Lung (tissue), 11 donors: ENCODE measurements at regions not wholly inside any gene's neighbourhood (a gene's known extent, or its start where the extent isn't known, plus 50 kb on each side); places are given as distances from the start of the nearest gene placed in this dataset.

Experiments used
- ATAC-seq: fragments of 200-7000 bp; cut with Tn5 transposase; one replicate; pipeline ENCODE4 v1.9.1; 2020; ENCODE audit warnings: moderate number of reproducible peaks; ENCODE audit not compliant: insufficient read depth, low FRiP score
- DNase-seq, 3 donors: peaks; one replicate each; pipeline ENCODE4 v3.0.0-alpha.2; 2013 to 2017
- H3K27ac ChIP-seq, 2 donors: one replicate each; pipeline ENCODE4 v1.5.1; 2013; ENCODE audit warnings: mild to moderate bottlenecking in 2 of 2, moderate library complexity in 2 of 2, control low read depth in 1 of 2, inconsistent platforms in 1 of 2, low read depth in 1 of 2, low read length in 1 of 2
- H3K27me3 ChIP-seq, 3 donors: one replicate each; pipeline ENCODE4 v1.5.1; 2013; ENCODE audit warnings: low read length in 2 of 3; ENCODE audit not compliant: control insufficient read depth in 3 of 3, insufficient read depth in 3 of 3
- H3K36me3 ChIP-seq, 4 donors: one replicate each; pipeline ENCODE4 v1.5.1; 2013; ENCODE audit warnings: low read length in 4 of 4, mild to moderate bottlenecking in 1 of 4, moderate library complexity in 1 of 4; ENCODE audit not compliant: control insufficient read depth in 4 of 4, insufficient read depth in 4 of 4
- H3K4me1 ChIP-seq, 5 donors: one replicate each; pipeline ENCODE4 v1.5.1; 2013; ENCODE audit warnings: low read length in 5 of 5, mild to moderate bottlenecking in 2 of 5, moderate library complexity in 1 of 5; ENCODE audit not compliant: control insufficient read depth in 5 of 5, insufficient read depth in 5 of 5
- H3K4me3 ChIP-seq: one replicate; pipeline ENCODE4 v1.5.1; 2013; ENCODE audit warnings: mild to moderate bottlenecking, control low read depth, moderate library complexity
- H3K9ac ChIP-seq, 2 donors: one replicate each; pipeline ENCODE4 v1.5.1; 2013; ENCODE audit warnings: low read length in 2 of 2, control low read depth in 1 of 2; ENCODE audit not compliant: insufficient read depth in 1 of 2
- H3K9me3 ChIP-seq, 4 donors: one replicate each; pipeline ENCODE4 v1.5.1; 2013; ENCODE audit warnings: low read length in 3 of 4, mild to moderate bottlenecking in 1 of 4, moderate library complexity in 1 of 4; ENCODE audit not compliant: control insufficient read depth in 4 of 4, insufficient read depth in 3 of 4
- WGBS, 2 donors: extraction: QIAGEN DNeasy Blood & Tissue Kit; methylation state at CpG; one replicate each; pipeline ENCODE4 v1.1.7; 2013; 5-methylcytosine and 5-hydroxymethylcytosine counted together
- TF ChIP-seq, protein P1 (sequence below): IDR thresholded peaks from 2 replicates; pipeline ENCODE4 v1.5.1; 2012; ENCODE audit warnings: mild to moderate bottlenecking; ENCODE audit errors: control extremely low read depth, extremely low read depth
- donor health status: control.
- donor health status: control.
- donor health status: Bipolar disorder and iron deficiency.
- donor health status: healthy.
- donor health status: DM: yes; HTN: yes; CAD: no.

DNA sequence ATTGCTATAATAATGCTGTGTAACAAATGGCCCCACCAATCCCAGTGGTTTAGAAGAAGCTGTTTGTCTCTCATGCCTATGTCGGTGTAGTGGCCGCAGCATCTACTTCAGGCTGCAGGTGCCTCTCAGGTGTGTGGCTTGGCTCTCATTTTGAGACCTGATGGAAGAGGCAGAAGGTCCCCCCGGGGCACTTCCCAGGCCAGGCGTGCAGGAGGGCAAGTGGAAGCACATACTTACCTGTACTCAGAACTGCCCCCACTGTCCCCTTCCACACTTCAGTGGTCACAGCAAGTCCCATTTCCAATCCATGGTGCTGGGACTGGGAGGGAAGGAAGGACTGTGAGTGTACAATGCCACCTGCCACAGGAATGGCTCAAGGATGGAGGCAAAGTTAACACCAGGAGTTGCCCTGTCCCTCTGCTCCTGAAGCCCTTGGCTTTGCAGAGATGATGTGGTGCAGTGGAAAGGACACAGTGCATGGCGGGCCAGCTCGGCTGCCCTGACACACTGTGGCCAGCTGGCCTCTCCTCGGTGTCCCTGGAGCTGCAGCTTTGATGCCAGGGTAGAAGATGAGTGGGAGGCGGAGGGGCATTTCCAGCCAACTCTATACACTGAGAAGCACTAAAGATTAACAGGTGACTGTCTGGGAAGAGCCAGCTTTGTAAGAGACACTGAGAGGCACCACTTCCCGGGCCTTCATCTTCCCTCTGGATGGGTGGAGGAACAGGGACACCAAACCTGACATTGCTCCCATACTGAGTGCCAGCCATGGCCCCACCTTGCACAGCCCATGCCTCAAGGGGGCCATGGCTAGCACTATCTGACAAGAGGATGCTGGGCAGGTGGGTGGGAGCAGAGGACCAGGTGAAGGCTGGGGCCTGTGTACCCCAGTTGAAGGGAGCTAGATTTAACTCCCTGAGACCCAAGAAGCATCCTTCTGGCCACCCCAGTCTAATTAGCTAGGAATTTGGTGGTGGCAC lies 105.9 kb downstream of the METRNL start:
- Histone ChIP-seq H3K9ac (no peak overlapping the region), H3K27ac (no peak overlapping the region), H3K4me3 (no peak overlapping the region), H3K27me3 (no peaks in the 10 kb centered on the region), H3K4me1 (peaks cover 0 to 46% (median 26%) of the 10 kb centered on the region in 5 donors), H3K9me3 (peaks cover 0 to 4% (median under 1%) of the 10 kb centered on the region in 4 donors), H3K36me3 (no peaks in the 10 kb centered on the region)
- TF ChIP-seq, protein P1, sequence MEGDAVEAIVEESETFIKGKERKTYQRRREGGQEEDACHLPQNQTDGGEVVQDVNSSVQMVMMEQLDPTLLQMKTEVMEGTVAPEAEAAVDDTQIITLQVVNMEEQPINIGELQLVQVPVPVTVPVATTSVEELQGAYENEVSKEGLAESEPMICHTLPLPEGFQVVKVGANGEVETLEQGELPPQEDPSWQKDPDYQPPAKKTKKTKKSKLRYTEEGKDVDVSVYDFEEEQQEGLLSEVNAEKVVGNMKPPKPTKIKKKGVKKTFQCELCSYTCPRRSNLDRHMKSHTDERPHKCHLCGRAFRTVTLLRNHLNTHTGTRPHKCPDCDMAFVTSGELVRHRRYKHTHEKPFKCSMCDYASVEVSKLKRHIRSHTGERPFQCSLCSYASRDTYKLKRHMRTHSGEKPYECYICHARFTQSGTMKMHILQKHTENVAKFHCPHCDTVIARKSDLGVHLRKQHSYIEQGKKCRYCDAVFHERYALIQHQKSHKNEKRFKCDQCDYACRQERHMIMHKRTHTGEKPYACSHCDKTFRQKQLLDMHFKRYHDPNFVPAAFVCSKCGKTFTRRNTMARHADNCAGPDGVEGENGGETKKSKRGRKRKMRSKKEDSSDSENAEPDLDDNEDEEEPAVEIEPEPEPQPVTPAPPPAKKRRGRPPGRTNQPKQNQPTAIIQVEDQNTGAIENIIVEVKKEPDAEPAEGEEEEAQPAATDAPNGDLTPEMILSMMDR = no peak
- no peak for DNase-seq
- ATAC-seq = no peak
- WGBS, 2 donors = 93 to 99% methylated on average over 9 of the region's 9 CpGs

DNA sequence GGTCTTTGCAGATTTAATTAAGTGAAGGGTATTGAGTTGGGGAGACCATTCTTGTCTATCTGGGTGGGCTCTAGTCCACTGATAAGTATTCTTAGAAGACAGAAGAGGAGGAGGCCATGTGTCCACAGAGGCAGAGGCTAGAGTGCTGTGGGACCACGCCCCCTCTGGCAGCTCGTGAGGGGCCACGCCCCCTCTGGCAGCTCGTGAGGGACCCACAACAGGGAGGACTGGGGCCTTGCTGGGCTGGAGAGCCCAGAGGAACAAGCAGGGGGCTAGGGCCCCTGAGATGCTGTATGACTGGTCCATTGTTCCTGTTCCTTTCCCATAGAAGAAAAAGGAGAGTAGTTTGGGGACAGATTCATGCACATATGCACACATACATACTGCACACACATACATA lies 106.8 kb downstream of the METRNL start:
- DNase-seq = peak; percentile 67 to 77 (median 70)
- ATAC-seq = no peak

GRCh38 chr17:83186751-83187421 lies 107.5 kb downstream of the METRNL start:
- Histone ChIP-seq H3K4me1 (peaks cover 0 to 55% (median 27%) of the 10 kb centered on the region in 5 donors), H3K27ac (no peak overlapping the region), H3K4me3 (no peak overlapping the region), H3K9me3 (peaks cover 0 to 4% (median under 1%) of the 10 kb centered on the region in 4 donors), H3K36me3 (no peaks in the 10 kb centered on the region), H3K9ac (no peak overlapping the region), H3K27me3 (no peaks in the 10 kb centered on the region)
- DNase-seq = no peak
- no peak for ATAC-seq
- WGBS, 2 donors = 91 to 93% methylated on average over 3 of the region's 3 CpGs
- TF ChIP-seq, protein P1 = no peak

More for the DNA sequence above, 106.8 kb downstream of the METRNL start:
- Histone ChIP-seq H3K4me3 (no peak overlapping the region), H3K9ac (no peak overlapping the region), H3K9me3 (peaks cover 0 to 4% (median under 1%) of the 10 kb centered on the region in 4 donors), H3K4me1 (peaks cover 0 to 48% (median 27%) of the 10 kb centered on the region in 5 donors), H3K27me3 (no peaks in the 10 kb centered on the region), H3K27ac (no peak overlapping the region), H3K36me3 (no peaks in the 10 kb centered on the region)
- TF ChIP-seq, protein P1 = no peak
- 34 to 39% methylated on average over 4 of the region's 4 CpGs for WGBS, 2 donors
